ENCODE measurements at regions not wholly inside any gene's neighbourhood (a gene's known extent, or its start where the extent isn't known, plus 50 kb on each side); places are given as distances from the start of the nearest gene placed in this dataset.
"Not testable (repeated sequence)": the region's sequence is repeated elsewhere in the genome, so short reads cannot be mapped to it uniquely, and the experiment has no call there.

DNA sequence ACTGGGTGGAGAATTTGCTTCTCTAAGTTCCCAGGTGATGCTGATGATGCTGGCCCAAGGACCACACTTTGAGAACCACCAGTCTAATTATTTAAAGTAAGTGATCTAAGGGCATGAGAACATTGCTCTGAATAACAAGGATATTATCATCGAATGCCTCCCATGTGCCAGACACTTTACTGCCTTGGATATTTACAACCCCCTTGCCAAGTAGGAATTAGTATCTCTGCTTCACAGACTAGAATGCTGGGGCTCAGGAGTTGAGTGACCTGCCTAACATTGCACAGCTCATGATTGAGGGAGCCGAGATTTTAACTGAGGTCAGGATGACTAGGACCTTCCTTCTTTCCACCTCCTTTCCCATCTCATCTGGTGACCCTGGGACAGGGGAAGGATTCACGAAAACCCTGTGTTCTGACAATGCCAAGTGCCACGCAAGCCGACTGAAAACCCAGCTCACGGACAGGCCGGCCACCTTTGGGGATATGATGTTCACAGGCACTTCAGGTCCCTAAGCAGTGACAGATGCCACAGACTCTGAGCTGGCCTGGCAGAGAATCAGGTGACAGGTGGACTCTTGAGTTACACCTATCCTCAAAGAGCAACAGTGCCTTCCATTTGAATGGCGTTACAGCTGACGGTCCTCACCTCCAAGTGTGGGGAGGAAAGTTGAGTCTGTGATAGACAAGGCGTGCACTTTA is 230.7 kb downstream of the TOMM20 start:
- DNase-seq: no peak

DNA sequence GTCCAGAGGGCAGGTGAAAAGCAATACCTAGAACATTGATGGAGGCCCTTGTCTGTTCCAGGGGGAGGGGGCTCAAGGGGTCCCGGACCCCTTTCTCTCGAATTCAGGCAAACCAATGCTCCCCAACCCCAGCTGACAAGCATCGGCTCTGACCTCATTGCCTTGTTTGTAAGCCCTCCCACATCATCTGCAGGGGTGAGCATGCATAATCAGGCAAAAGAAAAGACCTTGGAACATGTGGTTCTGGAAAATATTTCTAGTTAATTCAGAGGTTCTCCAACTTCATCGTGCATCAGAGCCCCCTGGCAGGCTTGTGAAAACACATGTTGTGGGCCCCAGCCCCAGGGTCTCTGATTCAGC is 231.3 kb downstream of the TOMM20 start:
- DNase-seq: no peak

DNA sequence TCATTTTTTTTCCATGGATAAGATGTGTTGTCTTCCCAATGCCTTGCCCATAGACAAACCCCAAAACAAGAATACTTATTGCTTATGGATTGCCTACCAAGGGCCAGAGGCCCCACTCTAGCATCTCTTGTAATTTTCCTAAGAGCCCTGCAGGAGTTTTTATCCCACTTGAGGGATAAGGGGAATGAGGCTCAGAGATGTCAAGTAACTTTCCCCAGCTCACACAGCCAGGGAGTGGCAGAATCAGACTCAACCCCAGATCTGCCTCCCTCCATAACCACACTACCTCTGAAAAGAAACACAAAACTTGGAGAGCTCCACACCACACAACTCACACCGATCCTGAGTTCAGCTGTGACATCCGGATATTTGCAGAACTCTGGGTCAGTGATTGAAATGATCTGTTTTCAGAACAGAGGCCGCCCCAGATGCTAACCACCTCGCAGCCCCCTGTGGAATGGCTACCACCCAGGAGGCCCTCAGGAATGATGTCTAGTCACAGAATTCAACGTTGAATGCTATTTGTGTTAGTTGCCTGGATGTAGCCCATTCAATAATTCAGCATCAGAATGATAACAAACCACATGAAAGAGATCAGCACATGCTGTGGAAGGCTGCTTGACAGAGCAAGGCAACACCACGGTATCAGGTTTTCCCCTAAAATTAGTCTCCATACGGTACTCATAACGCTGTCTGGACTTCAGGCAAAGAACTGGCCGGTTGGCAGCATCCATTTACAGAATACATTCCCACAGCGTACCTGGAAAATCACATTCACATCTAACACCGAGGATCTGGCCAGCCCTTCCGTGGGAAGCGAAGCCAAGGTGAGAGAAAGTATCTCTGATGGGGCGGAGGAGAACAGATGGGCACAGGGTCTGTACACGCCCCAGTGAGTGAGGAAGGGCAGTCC is 231.9 kb downstream of the TOMM20 start:
- no peak for DNase-seq

DNA sequence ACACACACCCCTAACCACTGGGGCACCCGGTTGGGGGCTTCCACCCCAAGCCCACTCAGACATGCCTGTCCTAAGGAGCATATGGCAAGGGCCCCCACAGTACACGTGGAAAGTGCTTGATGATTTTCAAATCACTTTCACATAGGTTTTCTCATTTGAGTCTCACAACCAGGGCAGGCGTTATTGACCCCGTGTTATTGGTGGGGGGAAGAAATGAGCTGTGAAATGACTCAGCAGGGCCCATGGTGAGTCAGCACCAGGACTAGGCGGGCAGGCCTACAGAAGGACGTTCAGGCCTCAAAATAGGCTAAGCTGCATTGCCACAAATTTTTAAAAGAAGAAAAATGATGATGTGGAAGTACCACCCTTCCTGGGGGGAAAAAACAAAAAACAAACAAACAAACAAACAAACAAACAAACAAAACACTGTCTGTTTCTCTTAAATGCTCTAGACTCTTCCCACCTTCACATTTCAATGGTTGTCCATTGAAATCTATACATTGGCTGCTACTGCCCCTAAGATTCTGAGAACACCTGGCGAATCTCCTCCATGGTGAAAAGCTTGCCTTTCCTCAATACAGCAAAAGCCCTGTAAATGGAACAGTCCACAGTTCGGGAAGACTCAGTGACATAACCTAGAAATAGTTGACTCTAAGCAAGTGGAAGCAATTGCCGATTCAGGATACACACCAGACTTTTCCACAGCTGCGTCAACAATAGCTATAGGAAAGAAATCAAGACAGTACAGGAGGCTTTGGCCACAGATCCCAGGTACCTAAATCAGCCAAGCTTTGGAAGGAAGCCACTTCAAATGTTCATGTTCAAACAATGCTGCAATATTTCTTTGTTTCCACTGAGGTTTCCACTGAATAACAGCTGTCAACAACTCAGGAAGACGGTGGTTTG is 234.7 kb downstream of the TOMM20 start:
- peak; percentile 37 for DNase-seq

DNA sequence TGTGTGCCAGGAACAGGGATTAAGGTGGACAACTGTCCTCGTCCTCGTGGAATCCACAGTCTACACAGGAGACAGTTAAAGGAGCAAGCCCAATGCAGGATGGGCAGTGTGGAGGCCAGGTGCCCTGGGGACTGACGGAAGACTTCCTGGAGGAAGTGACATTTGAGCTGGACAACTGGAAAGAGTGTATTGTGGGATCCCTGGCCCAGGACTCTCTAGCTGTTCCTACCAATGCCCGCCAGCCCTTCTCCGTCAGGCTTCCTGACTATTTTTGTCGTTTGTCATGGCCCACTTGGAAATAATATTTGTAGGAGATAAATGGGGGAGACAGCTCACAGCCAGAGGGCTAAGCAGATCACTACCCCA is 235.3 kb downstream of the TOMM20 start:
- no peak for DNase-seq

DNA sequence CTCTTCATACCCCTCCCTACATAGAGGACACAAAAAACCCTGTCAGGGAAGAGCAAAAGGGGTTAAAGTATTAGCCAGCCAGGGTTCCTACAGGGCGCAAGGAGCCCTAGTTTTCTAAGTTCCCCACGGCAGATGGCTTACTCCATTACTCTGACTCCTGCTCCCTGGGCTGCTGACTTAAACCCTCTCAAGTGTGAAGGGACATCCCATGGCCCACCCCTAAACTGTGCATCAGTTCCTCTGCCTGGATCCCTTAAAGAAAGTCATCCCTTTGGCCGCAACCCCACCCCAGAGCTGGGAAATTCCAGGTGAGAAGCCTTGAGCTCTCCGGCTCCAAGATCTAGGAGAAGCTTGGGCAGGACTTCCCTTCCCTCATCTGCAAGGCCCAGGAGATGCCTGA is 236.0 kb downstream of the TOMM20 start:
- DNase-seq: no peak

DNA sequence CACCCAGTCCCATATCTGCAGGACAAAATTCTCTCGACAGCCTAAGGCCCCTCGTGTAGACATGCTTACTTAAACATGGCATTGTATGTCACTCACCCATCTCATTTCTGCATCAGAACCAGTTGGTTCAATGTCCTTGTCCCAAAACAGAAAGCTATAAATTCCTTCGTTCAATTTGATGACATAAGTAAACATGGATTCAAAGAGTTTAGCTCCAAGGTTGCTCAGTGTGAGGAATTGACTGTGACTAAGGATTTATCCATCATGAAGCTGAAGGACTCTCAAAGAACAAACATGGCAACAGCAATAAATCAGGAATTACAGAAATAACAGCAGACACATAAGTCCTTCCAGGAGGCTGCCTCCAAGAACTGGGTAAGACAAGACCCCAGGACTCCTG is 237.2 kb downstream of the TOMM20 start:
- DNase-seq: no peak

DNA sequence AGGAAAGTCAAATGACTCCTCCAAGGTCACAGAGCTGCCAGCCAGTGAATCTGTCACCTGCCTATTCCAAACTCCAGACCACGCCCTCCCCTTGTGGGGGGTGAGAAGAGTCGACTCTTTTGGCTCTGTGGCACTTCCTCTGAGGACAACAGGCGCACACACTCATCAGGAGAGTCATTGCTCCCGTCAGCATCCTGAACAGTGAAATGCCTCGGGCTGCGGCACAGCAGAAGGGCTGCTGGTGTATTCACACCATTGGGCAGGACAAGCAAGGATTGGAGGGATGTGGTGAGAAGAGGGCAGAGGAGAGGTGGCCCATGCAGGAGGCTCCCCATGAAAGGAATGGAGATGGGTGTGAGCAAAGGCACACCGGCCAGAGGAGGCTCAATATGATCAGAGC is 239.0 kb downstream of the TOMM20 start:
- DNase-seq: no peak

DNA sequence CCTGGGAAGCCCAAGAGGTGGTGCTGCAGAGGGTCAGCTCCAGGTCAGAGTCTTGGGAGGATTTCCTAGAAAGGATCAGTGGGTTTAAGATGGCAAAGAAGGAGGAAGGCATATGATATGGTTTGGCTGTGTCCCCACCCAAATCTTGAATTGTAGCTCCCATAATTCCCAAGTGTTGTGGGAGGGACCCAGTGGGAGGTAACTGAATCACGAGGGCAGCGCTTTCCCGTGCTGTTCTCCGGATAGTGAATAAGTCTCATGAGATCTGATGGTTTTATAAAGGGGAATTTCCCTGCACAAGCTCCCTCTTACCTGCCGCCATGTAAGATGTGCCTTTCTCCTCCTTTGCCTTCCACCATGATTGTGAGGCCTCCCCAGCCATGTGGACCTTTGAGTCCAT is 240.4 kb downstream of the TOMM20 start:
- not testable (repeated sequence) for DNase-seq

DNA sequence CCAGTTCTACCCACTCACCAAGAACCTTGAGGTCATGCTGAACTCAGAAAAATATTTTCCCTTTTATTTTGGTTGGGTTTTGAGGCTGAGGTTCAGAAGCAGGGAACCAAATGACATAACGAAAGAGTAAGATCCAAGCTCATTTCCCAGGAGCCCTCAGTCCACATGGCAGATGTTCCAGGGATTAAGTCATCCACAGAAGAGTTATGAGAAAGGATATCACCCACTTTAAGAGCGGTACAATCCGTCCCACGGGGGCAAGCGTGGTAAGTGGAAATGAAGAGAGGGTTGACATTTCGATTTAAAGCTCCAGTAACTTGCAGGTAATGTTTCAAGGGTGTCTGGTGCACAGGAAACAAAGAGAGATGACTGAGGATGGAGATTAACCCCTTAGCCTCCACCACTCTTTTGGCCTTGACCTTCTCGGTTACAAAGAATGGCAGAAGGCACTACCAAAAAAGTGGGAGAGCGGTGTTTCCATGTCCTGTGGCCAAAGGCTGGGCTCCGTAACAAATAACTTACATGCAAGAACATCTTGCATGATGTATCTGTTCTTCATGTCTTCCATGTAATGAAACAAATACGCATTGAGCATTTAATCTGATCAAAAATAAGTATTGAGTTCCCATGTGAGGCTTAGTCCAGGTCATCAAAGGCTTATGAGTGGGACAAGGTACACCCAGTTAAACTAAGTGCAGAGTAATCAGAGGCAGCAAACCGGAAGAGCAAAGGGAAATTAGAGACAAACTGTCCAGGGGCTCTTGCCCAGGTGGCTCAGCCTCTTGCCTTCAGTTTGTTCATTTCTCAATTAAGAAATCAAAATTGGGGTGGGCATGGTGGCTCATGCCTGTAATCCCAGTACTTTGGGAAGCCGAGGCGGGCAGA is 241.4 kb downstream of the TOMM20 start:
- DNase-seq: no peak

DNA sequence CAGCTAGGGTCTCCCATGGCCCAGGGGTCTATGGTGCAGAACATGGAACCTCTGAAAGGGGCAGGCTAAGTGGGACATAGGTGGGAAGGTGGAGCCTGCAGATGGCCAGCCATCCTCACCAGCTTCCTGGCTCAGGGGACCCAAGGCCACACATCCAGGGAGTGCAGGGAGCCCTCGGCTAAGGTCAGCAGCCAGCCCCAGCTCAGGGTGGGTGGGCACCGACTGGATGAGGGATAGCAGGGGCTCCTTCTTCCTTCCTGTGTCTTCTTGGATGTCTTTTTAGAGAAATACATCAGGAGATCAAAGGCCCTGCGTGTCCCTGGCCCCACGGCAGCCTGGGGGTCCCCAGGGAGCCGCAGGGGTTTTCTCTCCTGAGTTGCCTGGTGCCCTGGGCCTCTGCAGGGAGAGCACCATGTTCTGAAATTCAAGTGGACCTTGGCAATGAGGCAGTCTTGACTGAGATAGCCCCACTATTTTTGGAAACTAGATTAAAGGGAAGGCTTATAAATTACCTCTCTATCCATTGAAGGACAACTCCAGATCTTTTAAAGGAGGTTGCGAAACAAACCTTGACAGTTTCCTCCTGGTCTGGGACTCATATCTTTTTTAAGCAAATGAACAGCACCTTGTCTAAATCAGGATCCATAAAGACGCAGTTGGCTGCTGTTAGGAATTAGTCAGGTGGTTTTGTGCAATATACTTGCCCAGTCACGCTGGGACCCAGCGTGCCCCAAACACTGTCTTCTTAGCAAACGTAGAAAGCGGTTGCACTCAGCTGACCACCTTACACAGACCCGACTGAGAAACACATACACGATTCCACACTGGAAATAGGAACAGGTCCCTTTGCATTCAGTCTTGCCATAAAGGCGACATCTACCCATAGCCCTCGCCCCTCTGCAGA is 242.3 kb downstream of the TOMM20 start:
- DNase-seq: no peak

DNA sequence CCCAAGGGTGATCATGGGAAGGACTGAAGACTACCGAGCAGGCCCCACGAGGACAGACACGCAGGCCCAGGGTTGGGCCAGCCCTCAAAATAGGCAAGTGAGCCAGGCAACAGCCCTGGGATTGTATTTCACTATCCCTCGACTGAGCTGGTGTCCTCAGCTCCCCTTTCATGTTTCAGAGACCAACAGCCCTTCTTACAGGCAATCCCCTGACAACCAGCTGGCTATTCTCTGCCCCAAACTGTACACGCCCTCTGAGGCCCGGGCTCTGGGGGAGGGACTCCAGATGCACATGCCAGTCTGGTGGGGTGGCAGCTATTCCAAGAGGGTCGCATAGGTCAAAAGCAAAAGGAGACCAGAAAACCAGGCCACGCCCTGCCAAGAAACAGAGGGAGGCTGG is 243.0 kb downstream of the TOMM20 start:
- DNase-seq: no peak

DNA sequence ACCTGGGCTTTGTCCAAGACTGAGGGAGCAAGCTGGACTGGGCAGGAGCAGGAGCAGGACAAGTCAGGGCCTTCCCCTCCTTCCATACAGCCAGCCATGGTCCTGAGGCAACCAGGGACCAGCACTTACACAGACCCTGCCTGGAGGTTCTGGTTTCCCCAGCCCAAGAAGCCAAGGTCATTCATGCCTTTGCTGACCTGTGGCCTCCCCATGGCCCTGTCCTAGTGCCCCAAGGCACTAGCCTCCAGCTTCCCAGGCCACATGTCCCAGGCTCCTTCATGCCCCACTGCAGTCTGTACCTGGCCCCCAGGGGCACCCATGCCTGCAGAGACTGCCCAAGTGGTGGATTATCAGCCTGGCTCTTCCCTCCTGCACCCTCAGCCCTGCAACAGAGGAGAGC is 243.9 kb downstream of the TOMM20 start:
- DNase-seq: no peak

DNA sequence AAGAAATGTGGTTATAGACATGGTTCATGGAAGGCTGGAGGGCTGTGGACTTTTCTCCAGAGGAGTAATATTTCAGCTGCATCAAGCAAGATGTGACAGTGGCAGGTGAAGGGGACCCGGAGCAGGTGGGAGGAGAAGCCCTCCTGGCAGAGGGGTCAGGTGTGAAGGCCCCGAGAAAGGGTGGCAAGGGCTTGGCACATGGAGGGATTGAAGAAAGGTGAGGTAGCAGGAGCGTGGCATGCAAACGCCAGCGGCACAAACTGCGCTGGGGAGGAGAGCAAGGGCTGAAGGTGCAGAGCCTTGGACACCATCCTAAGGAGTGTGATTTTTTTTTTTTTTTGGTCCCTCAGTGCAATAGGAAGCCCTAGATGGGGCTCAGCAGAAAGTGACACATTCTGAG is 244.6 kb downstream of the TOMM20 start:
- DNase-seq: no peak

DNA sequence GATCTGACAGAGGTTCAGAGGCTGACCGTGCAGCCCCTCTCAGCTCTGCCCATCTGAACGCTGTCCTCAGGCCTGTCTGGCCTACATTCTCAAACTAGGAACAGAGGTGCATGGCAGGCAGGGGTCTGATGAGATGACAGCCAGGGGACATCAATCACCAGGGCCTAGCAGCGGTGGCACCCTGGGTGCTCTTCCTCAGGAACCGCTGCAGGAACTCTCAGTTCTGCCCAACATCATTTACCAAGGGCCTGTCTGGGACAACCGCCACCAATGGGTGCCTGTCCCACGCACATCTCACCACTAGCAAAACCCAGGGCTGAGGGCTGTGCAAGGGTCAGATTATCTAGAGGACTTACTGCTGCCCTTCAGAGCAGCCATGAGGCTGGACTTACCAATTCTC is 245.7 kb downstream of the TOMM20 start:
- no peak for DNase-seq

DNA sequence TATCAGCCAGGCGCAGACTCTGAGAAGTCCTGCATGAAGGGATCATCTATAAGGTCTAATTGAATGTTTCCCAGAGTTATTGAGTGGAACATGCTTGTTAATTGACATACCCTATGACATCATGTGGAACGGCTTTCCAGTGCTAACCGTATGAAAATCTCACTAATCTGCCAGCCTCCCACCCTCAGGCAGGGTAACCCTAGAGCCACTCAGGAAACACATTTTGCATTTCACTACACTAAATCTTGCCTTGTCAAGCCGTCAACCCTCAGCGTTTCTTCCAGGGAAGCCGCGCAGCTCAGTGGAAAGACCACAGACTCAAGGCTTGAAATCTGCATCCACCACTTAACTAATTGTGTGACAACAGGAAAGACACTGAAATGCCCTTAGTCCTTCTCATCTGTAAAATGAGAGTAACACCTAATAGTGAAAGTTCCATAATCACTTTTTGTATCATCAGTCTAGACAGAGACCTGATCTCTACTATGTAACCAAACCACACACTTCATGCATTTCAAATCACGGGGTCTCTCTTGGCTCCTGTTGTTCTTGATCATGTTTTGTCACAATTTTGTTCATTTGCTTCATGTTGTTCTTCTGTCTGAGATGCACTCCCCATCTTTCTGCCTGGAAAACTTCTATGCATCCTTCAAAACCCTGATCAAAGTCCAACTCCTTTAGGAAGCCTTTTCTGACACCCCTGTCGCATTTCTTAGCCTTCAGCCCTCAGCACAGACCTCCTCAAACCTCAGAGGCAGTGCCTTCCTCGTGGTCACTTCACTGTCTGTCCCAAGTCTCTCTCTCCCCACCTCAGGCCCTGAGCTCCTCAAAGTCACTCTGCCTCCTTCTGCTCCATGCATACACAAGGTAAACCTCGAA is 246.5 kb downstream of the TOMM20 start:
- no peak for DNase-seq

DNA sequence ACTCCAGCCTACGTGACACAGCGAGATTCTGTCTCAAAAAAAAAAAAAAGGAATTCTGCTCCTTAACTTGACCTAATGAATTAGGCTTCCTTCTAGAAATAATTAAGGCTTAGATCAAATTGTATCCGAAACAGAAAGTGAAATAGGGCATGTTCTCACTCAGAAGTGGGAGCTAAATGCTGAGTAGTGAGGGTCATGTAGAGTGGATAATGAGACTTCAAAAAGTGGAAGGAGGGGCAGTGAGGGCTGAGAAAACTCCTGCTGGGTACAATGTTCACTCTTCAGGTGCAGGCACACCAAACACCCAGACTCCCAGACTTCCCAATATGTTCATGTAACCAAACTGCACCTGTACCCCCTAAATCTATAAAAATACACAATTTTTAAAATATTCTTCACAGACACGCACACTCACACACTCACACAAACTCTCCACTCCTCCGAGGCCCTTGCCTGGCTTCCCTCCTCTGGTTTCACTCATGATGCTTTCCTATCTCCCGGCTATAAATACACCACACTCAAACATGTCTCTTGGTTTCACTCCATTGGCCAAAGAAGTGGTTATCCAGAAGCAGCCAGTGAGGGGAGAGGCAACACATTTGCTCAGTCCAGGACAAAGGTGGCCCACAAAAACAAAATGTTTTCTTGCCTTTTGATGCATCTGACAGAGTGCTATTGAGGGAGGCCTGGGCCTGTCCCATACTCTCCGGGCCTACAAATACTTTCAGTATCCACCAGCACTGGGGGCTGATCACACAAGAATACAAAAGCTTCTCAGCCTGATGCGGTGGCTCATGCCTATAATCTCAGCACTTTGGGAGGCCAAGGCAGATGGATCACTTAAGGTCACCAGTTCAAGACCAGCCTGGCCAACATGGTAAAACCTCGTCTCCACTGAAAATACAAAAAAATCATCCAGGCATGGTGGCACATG is 249.2 kb downstream of the TOMM20 start:
- DNase-seq: no peak

DNA sequence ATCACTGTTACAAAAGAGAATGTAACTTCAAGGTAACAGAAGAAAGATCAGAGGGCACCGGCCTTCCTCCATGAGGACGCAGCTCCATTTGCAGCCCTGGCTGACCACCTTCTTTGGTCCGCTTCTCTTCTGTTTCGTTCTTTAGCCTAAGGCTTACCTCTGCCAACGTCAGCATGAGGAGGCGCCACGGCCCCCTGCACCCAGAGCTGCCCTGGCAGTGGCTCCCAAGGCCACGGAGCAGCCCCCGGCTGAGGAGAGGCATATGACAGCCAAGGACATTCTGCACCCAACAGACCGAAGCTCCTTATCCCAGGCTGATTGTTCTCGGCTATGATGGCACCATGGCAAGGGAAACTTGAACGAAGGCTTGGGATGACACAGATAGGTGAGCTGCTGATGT is 250.3 kb downstream of the TOMM20 start:
- no peak for DNase-seq

DNA sequence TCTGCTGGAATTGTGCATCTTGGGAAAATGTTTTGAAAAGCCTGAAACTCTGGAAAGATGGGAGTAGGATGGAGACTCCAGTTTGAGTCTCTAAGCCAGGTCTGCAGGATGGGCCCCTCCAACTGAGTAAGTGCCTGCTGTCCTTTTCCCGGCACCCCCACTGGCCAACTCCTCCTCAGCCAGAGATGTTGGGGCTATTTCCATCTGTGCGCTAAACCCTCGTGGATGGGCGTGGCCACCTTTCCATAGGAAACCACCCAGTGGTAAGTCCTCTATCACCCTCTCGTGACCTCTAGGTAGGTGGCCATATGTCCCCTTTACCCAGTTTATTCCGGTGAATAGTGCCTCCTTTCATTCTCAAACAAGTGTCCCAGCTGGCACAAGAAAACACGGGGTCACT is 250.9 kb downstream of the TOMM20 start:
- no peak for DNase-seq
